ENCODE measurements at regions not wholly inside any gene's neighbourhood (a gene's known extent, or its start where the extent isn't known, plus 50 kb on each side); places are given as distances from the start of the nearest gene placed in this dataset.
A peak's percentile ranks its signal among the peaks of the same experiment; 100 is the strongest.

DNA sequence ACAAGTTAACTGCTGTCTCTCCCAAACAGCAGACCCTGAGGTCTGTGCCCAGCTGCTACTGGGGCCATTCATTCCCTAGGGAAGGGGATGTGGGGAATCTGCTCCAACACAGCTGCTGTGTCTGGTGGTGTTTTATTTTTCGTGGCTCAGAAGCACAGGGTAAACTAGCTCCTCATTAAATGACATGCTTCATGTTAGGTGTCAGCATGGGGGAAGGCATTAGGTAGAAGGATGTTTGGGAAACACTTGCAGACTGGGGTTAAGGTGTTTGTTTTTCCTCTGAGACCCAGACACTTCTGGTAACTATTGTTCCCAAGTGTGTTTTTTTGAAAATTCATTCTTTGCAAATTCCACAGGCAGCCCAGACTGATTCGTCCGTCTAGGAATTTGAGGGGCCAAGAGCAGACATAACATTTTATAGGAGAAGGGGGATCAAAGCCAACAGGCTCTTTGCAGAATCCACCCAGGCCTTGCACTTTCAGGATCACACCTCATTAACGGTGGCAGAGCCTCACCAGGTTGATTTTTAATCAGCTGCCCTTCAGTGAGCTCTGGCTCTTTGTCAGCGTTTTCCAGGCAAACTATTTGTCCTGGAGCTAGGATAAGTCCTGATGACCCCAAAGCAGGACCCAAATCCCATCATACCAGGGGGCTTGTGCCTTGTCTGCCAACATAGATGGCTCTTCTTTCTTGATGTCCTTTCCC, 65.4 kb upstream of the ITGA11 start:
- peak in 1 of 5 donors; percentile 7 for DNase-seq
- Histone ChIP-seq H3K4me3 (no peak overlapping the region), H3K4me1 (peaks cover 0 to 32% (median 4%) of the 10 kb centered on the region in 12 donors), H3K36me3 (no peaks in the 10 kb centered on the region), H3K27me3 (no peaks in the 10 kb centered on the region), H3K27ac (no peak overlapping the region), H3K9me3 (no peaks in the 10 kb centered on the region)
- intact Hi-C loops (cut with DNase I), result no loop called here
- TF ChIP-seq, protein P1, sequence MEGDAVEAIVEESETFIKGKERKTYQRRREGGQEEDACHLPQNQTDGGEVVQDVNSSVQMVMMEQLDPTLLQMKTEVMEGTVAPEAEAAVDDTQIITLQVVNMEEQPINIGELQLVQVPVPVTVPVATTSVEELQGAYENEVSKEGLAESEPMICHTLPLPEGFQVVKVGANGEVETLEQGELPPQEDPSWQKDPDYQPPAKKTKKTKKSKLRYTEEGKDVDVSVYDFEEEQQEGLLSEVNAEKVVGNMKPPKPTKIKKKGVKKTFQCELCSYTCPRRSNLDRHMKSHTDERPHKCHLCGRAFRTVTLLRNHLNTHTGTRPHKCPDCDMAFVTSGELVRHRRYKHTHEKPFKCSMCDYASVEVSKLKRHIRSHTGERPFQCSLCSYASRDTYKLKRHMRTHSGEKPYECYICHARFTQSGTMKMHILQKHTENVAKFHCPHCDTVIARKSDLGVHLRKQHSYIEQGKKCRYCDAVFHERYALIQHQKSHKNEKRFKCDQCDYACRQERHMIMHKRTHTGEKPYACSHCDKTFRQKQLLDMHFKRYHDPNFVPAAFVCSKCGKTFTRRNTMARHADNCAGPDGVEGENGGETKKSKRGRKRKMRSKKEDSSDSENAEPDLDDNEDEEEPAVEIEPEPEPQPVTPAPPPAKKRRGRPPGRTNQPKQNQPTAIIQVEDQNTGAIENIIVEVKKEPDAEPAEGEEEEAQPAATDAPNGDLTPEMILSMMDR (IDR thresholded peaks at IDR 0.05), result no peak
- TF ChIP-seq POLR2A (IDR thresholded peaks at IDR 0.05), result no peak
- no peak for ATAC-seq
- WGBS, 4 donors, result 69 to 78% (median 75%) methylated on average over 5 of the region's 5 CpGs

DNA sequence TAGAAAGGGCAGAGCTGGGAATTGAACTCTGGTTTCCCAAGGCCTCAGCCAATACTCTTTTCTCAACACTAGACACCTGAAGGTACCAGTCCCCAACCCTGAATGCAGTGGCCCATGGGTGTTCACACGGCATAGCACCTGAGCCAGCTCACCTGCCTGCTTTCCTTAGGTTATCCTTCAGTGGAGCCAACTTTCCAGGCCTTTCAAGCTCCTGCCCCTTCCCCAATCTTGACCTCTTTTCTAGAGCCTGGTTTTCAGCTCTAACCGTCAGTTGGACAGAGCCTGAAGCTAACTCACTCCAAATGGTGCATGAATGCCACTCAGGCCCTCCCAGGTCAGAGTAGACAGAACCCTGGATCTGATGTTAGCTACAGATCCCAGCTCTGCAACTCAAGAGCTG, 66.1 kb upstream of the ITGA11 start:
- 93 to 100% (median 98%) methylated on average over 2 of the region's 2 CpGs for WGBS, 4 donors
- ATAC-seq (no peak), DNase-seq (peak in 1 of 5 donors; percentile 6)
- no peaks in the 10 kb centered on the region for H3K9me3 ChIP-seq
- intact Hi-C loops (cut with DNase I), result no loop called here
- no peaks in the 10 kb centered on the region for H3K36me3 ChIP-seq
- H3K4me1 ChIP-seq, result peaks cover 0 to 28% (median under 1%) of the 10 kb centered on the region in 12 donors
- TF ChIP-seq, protein P1 (IDR thresholded peaks at IDR 0.05), result no peak
- no peak for TF ChIP-seq POLR2A (IDR thresholded peaks at IDR 0.05)
- H3K4me3 ChIP-seq, result no peak overlapping the region
- H3K27ac ChIP-seq, result no peak overlapping the region
- H3K27me3 ChIP-seq, result no peaks in the 10 kb centered on the region

DNA sequence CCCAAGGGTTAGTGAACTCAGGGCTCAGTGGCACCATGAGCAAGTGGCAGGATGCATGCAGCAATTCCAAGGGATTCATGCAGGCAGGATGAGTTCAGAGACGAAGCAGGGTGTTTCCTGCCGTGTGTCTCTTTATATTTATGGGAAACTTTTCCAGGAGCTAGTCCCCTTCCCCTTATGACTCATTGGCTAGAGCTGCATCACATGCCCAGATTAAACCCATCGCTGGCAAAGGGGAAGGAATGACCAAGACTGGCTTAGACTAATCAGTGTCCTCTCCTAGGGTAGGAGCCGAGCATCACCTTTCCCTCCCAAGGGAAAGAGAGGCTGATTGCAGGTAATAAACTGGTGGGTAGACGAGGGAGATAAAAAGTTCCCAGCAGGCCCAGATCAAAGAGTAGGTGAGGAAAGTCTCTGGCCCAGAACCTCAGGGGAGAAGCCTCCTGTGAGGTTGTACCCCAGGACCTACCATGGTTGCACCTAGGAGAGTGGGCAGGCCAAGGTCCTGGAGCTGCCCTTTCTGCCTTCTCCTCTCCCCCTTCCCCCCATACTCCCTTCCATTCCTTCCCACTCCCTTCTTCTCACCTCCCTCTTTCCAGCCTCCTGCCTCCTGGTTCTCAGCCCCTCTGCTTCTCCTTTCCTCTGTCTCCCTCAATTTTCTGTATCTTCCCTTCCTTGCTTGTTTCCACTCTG, 67.8 kb upstream of the ITGA11 start:
- intact Hi-C loops (cut with DNase I), result no loop called here
- ATAC-seq (no peak), DNase-seq (peak in 1 of 5 donors; percentile 11)
- peaks cover 0 to 18% (median 0%) of the 10 kb centered on the region in 12 donors for H3K4me1 ChIP-seq
- no peak overlapping the region for H3K4me3 ChIP-seq
- no peaks in the 10 kb centered on the region for H3K36me3 ChIP-seq
- H3K27ac ChIP-seq, result no peak overlapping the region
- 75 to 88% (median 83%) methylated on average over 5 of the region's 5 CpGs for WGBS, 4 donors
- H3K9me3 ChIP-seq, result no peaks in the 10 kb centered on the region
- TF ChIP-seq, protein P1 (IDR thresholded peaks at IDR 0.05), result no peak
- H3K27me3 ChIP-seq, result no peaks in the 10 kb centered on the region

All from heart left ventricle (tissue), 16 donors.